ENCODE measurements at regions not wholly inside any gene's neighbourhood (a gene's known extent, or its start where the extent isn't known, plus 50 kb on each side); places are given as distances from the start of the nearest gene placed in this dataset.

DNA sequence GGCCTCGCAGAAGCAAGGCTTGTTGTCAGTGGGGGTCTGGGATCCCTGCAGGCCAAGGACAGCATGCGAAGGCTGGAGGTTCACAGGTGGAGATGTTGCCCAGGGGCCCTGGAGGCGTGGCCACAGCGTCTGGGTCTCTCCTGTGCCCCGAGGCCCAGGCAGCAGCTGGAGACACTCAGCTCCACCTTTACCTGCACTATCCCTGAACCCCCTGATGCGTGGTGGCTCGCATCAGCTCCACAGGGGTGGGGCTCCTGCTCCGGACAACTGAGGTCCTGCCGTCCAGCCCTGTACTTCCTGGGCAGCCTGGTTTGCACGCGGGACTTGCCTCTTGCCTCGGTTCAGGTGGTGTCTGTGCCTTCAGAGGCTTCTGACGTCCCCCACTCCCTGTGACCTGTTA, 54.6 kb upstream of the ZNF32 start:
- Histone ChIP-seq H3K4me1 (ENCODE audit: control insufficient read depth, insufficient read depth, low read length) (no peaks in the 10 kb centered on the region; the same call in 1 of the 2 replicates), H3K27ac (ENCODE audit: low read depth, low read length) (no peak overlapping the region), H3K4me3 (ENCODE audit: low read depth, low read length) (no peak overlapping the region), H3K9ac (ENCODE audit: low read length) (no peak overlapping the region), H3K36me3 (ENCODE audit: control insufficient read depth, insufficient read depth, low read length) (no peaks in the 10 kb centered on the region), H3K27me3 (ENCODE audit: control insufficient read depth, insufficient read depth, low read length) (no peaks in the 10 kb centered on the region), H3K9me3 (ENCODE audit: control insufficient read depth, insufficient read depth, low read depth, low read length) (no peaks in the 10 kb centered on the region)

DNA sequence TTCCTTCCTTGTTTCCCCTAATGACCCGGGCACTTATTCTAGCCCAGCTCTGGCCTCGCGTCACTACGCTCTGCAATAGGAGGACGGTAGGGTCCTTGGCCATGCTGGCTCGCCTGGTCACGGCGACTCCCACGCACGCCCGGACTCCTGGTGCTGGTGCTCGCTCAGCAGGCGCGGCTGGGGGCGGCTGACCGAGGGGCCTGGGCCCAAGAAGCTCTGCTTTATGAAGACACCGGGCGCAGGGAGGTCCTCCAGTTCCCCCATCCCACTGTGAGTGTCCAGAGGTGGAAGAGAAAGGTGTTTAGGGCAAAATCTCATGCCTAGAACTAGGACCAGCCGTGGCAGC, 54.2 kb upstream of the ZNF32 start:
- Histone ChIP-seq H3K9me3 (ENCODE audit: control insufficient read depth, insufficient read depth, low read depth, low read length) (no peaks in the 10 kb centered on the region), H3K9ac (ENCODE audit: low read length) (no peak overlapping the region), H3K4me1 (ENCODE audit: control insufficient read depth, insufficient read depth, low read length) (no peaks in the 10 kb centered on the region; the same call in 1 of the 2 replicates), H3K27ac (ENCODE audit: low read depth, low read length) (no peak overlapping the region), H3K36me3 (ENCODE audit: control insufficient read depth, insufficient read depth, low read length) (no peaks in the 10 kb centered on the region), H3K4me3 (ENCODE audit: low read depth, low read length) (no peak overlapping the region), H3K27me3 (ENCODE audit: control insufficient read depth, insufficient read depth, low read length) (no peaks in the 10 kb centered on the region)

DNA sequence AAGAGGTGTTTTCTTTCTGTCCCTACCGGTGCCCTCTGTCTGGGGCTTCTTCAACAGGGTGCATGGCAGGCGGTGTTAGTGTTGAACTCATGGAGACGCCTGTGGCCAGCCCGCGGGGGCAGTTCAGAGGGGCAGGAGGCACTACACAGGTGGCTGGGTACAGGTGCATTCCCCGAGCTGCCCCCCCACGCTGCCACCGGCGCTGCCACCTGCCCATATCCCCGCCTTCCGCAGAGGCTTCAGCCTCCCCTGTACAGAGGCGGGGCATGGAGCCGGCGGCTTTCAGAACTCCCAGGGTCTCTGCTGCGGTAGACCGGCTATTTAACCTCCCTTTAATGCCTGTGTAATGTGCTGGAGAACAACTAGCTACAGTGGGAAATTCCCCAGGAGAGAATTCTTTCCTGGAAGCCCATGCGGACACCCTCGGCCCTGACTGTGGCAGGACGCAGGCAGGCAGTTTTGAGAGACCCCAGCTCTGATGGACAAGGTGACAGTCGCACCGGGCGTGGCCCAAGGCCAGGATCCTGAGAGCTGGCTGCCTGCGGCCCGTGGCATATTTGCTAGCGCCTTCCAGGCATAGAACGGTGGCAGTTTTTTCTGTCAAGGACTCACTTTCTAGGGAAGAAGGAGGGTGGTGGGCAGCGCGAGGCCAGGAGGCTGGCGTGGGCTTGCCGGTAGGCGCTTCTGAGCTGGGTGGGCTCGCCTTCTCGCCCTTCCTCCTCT, 53.7 kb upstream of the ZNF32 start:
- Histone ChIP-seq H3K36me3 (ENCODE audit: control insufficient read depth, insufficient read depth, low read length) (no peaks in the 10 kb centered on the region), H3K4me3 (ENCODE audit: low read depth, low read length) (no peak overlapping the region), H3K4me1 (ENCODE audit: control insufficient read depth, insufficient read depth, low read length) (no peaks in the 10 kb centered on the region), H3K9me3 (ENCODE audit: control insufficient read depth, insufficient read depth, low read depth, low read length) (no peaks in the 10 kb centered on the region), H3K27ac (ENCODE audit: low read depth, low read length) (no peak overlapping the region), H3K9ac (ENCODE audit: low read length) (no peak overlapping the region), H3K27me3 (ENCODE audit: control insufficient read depth, insufficient read depth, low read length) (no peaks in the 10 kb centered on the region)

DNA sequence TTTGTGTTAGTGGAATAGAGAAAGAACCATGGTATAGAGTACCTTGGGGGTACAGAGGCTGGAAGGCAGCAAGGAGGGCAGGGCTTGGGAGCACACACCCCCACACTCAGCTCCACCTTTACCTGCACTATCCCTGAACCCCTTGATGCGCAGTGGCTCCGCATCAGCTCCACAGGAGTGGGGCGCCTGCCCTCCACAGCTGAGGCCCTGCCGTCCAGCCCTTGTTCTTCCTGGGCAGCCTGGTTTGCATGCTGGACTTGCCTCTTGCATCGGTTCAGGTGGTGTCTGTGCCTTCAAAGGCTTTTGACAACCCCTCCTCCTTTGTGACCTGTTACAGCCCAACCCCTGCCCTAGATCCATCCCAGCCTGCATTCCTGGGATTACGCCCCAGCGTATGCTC, 52.6 kb upstream of the ZNF32 start:
- H3K36me3 ChIP-seq (ENCODE audit: control insufficient read depth, insufficient read depth, low read length), result no peaks in the 10 kb centered on the region
- H3K27ac ChIP-seq (ENCODE audit: low read depth, low read length), result no peak overlapping the region
- no peaks in the 10 kb centered on the region for H3K9me3 ChIP-seq (ENCODE audit: control insufficient read depth, insufficient read depth, low read depth, low read length)
- no peaks in the 10 kb centered on the region for H3K4me1 ChIP-seq (ENCODE audit: control insufficient read depth, insufficient read depth, low read length)
- H3K27me3 ChIP-seq (ENCODE audit: control insufficient read depth, insufficient read depth, low read length), result no peaks in the 10 kb centered on the region
- no peak overlapping the region for H3K9ac ChIP-seq (ENCODE audit: low read length)
- no peak overlapping the region for H3K4me3 ChIP-seq (ENCODE audit: low read depth, low read length)

DNA sequence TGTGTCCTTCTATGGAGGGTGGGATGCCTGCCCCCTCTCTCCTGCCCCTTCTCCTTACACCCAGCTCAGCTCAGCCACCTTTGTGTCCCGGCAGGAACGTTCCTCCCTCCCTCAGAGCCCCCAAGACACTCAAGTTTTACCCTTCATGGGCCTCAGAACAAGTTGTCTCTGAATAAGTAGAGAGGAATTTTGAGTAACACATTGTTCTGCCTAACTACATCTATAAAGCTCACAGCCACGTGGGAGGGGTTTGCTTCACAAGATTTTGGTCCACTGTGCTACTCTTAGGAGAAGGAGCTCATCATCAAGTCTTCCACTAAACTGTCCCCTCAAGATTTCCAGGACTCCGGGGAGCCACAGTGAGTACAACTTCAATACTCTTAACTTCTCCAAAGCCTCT, 51.6 kb upstream of the ZNF32 start:
- H3K4me1 ChIP-seq (ENCODE audit: control insufficient read depth, insufficient read depth, low read length), result no peaks in the 10 kb centered on the region
- H3K9me3 ChIP-seq (ENCODE audit: control insufficient read depth, insufficient read depth, low read depth, low read length), result no peaks in the 10 kb centered on the region
- no peaks in the 10 kb centered on the region for H3K36me3 ChIP-seq (ENCODE audit: control insufficient read depth, insufficient read depth, low read length)
- H3K27me3 ChIP-seq (ENCODE audit: control insufficient read depth, insufficient read depth, low read length), result no peaks in the 10 kb centered on the region
- H3K9ac ChIP-seq (ENCODE audit: low read length), result no peak overlapping the region
- H3K27ac ChIP-seq (ENCODE audit: low read depth, low read length), result no peak overlapping the region
- no peak overlapping the region for H3K4me3 ChIP-seq (ENCODE audit: low read depth, low read length)

DNA sequence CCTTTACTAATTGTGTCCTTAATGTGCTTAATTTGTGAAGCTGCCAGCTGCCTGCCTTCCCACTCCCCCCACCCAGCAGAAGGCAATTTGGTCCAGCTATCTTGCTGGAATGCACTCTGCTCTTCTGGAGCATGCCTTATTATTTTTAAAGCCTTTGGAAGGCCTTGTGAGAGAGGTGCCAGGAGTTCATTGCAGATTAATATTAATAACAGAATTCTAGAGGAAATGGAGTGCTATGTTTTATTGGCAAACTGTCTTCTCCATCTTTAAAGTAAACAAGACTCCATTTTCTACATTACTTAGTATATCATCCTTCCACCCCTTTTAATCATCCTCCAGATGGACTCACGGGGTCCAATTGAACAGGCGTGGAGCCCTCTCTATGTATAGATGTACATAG, 50.8 kb upstream of the ZNF32 start:
- Histone ChIP-seq H3K27ac (ENCODE audit: low read depth, low read length) (no peak overlapping the region), H3K9ac (ENCODE audit: low read length) (no peak overlapping the region), H3K36me3 (ENCODE audit: control insufficient read depth, insufficient read depth, low read length) (no peaks in the 10 kb centered on the region), H3K27me3 (ENCODE audit: control insufficient read depth, insufficient read depth, low read length) (no peaks in the 10 kb centered on the region), H3K4me1 (ENCODE audit: control insufficient read depth, insufficient read depth, low read length) (no peaks in the 10 kb centered on the region), H3K4me3 (ENCODE audit: low read depth, low read length) (no peak overlapping the region), H3K9me3 (ENCODE audit: control insufficient read depth, insufficient read depth, low read depth, low read length) (no peaks in the 10 kb centered on the region)

Measured in HUES6 (cell line).